DMS 273 (cell line): ENCODE measurements at regions not wholly inside any gene's neighbourhood (a gene's known extent, or its start where the extent isn't known, plus 50 kb on each side); places are given as distances from the start of the nearest gene placed in this dataset.

Source experiments
- DNase-seq: peaks from one replicate; lab custom pipeline; 2025; ENCODE audit not compliant: unreplicated experiment; lab: John Stamatoyannopoulos, UW

DNA sequence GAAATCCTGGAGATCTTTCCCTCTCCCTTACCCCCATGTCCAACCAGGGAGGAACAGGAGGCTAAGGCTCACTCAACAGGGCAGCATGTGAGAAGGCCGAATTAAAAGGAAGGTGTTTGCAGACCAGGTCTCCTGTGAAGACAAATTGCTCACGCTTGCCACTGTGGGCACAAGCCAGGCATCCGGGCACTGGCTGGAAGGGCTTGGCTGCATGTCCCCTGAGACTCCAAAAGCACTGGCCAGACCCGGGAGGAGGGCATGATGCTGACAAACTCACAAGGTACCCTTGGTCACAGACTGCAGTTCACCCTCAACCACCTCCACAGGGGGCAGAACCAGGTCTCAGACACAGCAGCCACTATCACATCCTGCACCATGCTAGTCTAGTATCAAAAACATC is 113.7 kb upstream of the NSMCE3 start:
- no peak for DNase-seq

DNA sequence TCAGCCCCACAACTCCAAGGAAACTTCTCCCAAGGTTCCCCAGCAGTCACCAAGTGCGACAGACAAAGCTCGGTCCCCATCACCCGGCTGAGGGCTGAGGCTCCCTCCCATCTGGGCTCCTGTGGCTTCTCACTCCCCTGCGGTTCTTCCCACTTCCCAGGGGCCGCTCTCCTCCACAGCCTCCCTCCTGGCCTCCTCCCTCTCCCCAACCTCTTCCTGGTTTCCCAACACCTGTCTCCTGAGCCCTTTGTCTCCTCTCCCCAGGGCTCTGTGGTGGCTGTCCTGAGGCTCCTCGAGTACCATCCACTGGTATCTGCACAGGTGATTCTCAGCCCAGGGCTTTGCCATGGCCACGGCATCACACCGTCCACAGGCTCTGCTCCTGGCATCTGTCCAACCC is 113.2 kb upstream of the NSMCE3 start:
- DNase-seq: no peak

- no peak for DNase-seq
These were observed 110.8 kb upstream of the NSMCE3 start for GRCh38 chr15:29380466-29380865.

DNA sequence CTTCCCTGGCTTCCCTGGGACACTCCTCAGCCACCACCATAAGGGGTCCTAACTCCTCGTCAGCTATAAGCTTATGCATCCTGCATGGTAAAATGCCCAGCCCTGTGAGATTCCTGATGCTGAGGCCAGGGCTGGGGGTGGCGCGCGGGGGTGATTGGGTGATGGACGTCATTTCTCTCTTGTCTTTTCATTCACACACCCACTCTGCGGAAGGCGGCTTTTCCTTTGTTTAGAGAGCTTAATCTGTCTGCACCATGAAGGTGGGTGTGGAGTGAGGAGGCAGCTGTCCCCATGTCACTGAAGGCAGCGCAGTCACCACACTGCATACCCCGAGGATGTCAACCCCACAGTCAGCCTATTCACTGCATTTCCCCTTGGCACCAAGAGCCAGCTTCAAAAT is 110.0 kb upstream of the NSMCE3 start:
- no peak for DNase-seq

GRCh38 chr15:29377161-29377560 is 107.5 kb upstream of the NSMCE3 start:
- peak; percentile 4 for DNase-seq

DNA sequence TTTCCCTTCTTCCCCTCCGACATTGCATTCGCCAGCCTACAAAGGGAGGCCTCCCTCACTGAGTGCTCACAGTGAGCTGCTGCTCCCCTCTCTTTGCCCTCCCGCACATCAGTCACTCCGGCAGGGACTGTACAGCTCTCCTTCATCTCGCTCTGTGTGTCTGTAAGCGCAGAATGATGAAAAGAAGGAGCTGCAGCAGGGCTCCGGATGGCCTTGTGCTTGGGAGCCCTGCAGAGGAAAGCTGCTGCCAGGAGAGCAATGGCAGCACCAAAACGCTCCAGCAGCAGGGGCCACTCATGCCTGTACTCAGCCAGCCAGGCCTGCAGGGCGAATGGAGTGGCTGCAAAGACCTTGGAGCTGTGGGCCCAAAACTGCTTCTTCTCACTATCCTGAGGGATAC is 107.0 kb upstream of the NSMCE3 start:
- no peak for DNase-seq

DNA sequence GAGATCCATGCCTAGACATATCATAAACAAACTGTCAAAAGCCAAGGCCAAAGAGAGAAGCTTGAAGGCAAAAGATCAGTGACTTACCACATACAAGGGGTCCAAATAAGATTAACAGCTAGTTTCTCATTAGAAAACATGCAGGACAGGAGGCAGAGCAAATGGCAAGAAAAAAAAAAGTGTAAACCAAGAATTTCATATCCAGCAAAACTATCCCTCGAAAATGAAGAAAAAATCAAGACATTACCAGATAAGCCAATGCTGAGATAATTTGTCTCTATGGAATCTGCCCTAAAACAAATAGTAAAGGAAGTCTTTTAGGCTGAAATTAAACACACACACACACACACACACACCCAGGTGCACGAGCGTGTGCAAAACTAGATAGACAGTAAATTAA is 99.6 kb upstream of the NSMCE3 start:
- no peak for DNase-seq

- DNase-seq: peak; percentile 24
These were observed 94.9 kb upstream of the NSMCE3 start for GRCh38 chr15:29364426-29365078.

DNA sequence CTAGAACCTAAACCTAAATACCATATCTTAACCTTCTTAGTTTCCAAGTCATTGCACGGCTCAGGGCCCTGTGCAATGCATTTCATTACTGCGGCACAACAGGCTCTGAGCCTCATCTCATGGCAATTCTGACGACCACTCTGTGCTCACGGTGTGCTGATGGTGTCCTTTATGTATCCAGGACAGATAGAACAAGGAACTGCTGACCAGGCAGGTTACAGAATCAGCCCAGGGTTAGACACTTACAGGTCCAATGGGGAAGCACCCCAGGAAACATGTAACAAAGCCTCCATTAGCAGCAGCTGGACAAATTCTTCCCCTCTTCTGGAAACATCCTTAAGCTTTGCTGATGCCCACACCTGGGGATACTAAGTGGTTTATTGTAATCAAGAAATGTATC is 91.9 kb upstream of the NSMCE3 start:
- no peak for DNase-seq

GRCh38 chr15:29360152-29360551 is 90.5 kb upstream of the NSMCE3 start:
- DNase-seq: no peak

DNA sequence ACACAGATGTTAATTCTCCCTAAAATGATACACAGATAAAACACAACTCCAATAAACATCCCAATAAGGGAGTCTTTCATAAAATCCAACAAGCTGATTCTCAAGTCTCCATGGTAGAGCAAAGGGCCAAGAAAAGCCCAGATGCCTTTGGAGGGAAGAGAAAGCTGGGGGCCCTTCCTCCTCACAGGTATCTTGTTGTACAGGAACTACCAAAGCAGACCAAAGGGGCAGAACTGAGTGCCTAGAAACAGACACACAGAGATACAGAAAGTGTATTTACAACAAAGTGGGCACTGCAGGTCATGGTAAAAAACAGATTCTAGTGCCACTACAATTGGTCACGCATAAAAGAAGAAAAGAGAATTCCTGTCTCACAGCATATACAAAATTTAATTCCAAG is 87.2 kb upstream of the NSMCE3 start:
- no peak for DNase-seq

- DNase-seq: no peak
These were observed 85.9 kb upstream of the NSMCE3 start for GRCh38 chr15:29355477-29355876.

- no peak for DNase-seq
These were observed 82.8 kb upstream of the NSMCE3 start for GRCh38 chr15:29352402-29352801.

DNA sequence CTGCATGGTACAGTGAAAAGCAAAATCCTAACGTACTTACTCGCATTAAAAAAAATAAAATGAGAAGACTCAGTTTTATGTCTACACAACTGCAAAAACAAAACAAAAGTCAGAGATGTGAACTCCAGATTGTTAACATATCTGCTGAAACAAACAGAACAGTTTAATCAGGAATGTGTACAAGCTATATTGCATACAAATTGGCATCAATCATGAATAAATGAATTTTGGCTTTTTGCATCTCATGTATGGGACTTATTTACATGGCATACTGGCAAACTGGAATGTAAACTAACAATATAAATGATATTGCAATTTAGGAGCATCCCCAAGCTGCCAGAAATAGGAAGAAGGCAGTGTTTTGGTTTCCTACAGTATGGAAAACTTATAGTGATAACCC is 79.6 kb upstream of the NSMCE3 start:
- no peak for DNase-seq

DNA sequence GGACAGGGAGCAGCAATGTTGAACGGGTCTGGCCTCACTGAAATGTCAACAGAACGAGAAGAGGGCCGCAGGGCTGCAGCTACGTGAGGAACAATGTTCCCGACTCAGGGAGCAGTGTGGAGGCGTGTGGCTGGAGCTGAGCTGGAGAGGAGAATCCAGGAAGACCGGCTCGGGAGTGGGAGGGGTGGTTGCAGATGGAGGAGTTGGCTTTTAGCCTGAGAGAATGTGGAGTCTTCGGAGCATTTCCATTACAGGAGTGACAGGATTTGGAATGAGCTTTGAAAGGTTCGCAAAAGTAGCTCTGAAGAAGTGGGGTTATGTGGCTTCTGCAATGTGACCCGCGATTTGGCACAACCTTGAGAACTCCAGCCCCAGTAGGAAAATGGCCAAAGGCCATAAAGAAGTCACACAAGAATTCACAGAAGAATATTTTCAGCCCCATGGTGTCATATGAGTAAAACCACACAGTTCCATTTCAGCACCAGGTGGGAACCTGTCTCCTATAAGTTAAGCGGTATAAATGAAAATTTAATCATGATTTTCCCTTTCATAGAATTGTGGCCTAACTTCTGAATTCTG is 78.8 kb upstream of the NSMCE3 start:
- DNase-seq: no peak

- no peak for DNase-seq
These were observed 77.4 kb upstream of the NSMCE3 start for GRCh38 chr15:29346998-29347397.

- no peak for DNase-seq
These were observed 76.2 kb upstream of the NSMCE3 start for GRCh38 chr15:29345549-29346525.

GRCh38 chr15:29344474-29344873 is 74.9 kb upstream of the NSMCE3 start:
- DNase-seq: no peak

DNA sequence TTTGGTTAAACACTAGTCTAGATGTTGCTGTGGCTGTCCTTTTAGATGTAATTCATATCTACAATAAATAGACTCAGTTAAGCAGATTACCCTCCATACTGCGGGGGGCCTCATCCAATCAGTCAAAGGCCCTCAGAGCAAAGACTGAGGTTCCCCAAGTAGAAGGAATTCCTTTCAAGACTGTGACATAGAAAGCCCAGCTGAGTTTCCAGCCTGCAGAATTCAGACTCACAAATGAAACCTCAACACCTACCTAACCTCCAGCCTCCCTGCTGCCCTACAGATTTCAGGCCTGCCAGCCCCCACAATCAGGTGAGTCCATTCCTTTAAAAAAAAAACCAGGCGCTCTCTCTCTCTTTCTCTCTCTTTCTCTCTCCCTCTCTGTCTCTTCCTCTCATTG is 73.6 kb upstream of the NSMCE3 start:
- DNase-seq: no peak

DNA sequence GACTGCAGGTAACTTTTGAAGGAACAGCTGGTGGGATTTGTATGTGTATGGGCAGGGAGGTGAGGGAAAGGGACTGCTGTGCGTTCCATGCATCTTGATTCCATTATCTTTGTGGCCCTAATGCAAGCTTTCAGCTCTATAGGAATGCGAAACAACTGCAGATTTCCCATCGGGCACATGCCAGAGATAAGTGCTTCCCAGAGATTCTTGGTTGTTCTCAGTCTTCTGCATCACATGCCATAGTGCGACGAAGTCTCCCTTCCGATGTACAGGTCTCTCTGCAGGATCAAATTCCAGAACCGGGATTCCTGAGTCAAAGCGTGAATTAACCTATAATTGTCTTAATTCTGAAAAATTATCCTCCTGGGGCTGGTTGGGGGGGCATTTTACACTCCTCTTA is 72.6 kb upstream of the NSMCE3 start:
- no peak for DNase-seq

GRCh38 chr15:29337156-29337959 is 67.7 kb upstream of the NSMCE3 start:
- no peak for DNase-seq
